Mucosa of descending colon (tissue), 3 donors: ENCODE measurements at regions not wholly inside any gene's neighbourhood (a gene's known extent, or its start where the extent isn't known, plus 50 kb on each side); places are given as distances from the start of the nearest gene placed in this dataset.
A peak's percentile ranks its signal among the peaks of the same experiment; 100 is the strongest.

Experiments
- ATAC-seq: fragments of 200-7000 bp; cut with Tn5 transposase; one replicate; pipeline ENCODE4 v1.9.1; 2020; ENCODE audit warnings: mild to moderate bottlenecking, moderate library complexity
- DNase-seq, 3 donors: peaks; one replicate each; pipeline ENCODE4 v3.0.0-alpha.2; 2020
- H3K36me3 ChIP-seq: fragments of 200-600 bp; one replicate; pipeline ENCODE4 v1.8.0; 2021; ENCODE audit warnings: low read depth, mild to moderate bottlenecking
- H3K4me1 ChIP-seq: fragments of 200-600 bp; one replicate; pipeline ENCODE4 v1.8.0; 2021; ENCODE audit warnings: low read depth, mild to moderate bottlenecking
- H3K4me3 ChIP-seq: fragments of 200-600 bp; one replicate; pipeline ENCODE4 v1.8.0; 2021; ENCODE audit warnings: mild to moderate bottlenecking
- H3K9me3 ChIP-seq: fragments of 200-600 bp; one replicate; pipeline ENCODE4 v1.8.0; 2021; ENCODE audit warnings: mild to moderate bottlenecking
- CTCF ChIP-seq: fragments of 200-600 bp; IDR thresholded peaks from one replicate; pipeline ENCODE4 v1.8.0; 2022; ENCODE audit warnings: antibody characterized with exemption, mild to moderate bottlenecking
- intact Hi-C, 2 donors: fragments of 100-400 bp; cut with DNase I in 1 of 2; cut with micrococcal nuclease in 1 of 2; formaldehyde crosslinking; loops; one replicate each; pipeline versions ENCODE4 v1.11.0 to v1.11.1; 2022; cut with DNase I, micrococcal nuclease
- donor health status: DM: no; HTN: no; CAD: no; lungs with moderate emphysema.
- donor health status: DM: no; HTN: no; CAD: no.
- donor health status: DM: no; HTN: yes; CAD: no.

DNA sequence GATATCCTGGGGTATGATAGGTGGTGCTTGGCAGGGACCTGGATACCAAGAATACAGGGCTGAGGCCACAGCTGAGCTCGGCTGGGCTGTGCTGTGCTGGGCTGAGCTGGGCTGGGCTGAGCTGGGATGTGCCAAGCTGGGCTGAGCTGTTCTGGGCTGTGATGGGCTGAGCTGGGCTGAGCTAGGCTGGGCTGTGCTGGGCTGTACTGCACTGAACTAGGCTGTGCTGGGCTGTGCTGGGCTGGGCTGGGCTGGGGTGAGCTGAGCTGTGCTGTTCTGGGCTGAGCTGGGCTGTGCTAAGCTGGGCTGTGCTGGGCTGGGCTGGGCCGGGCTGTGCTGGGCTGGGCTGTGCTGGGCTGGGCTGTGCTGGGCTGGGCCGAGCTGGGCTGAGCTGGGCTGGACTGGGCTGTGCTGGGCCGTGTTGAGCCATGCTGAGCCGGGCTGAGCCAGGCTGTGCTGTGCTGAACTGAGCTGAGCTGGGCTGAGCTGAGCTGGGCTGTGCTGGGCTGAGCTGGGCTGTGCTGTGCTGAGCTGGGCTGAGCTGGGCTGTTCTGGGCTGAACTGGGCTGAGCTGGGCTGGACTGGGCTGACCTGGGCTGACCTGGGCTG is 94.7 kb upstream of the ACTRT2 start:
- Histone ChIP-seq H3K4me1 (no peaks in the 10 kb centered on the region), H3K9me3 (no peaks in the 10 kb centered on the region), H3K36me3 (no peaks in the 10 kb centered on the region), H3K4me3 (no peak overlapping the region)
- DNase-seq = no peak
- intact Hi-C loops = no loop called here
- ATAC-seq = peak; percentile 27
- no peak for TF ChIP-seq CTCF

- DNase-seq = no peak
- intact Hi-C loops = no loop called here
- Histone ChIP-seq H3K36me3 (no peaks in the 10 kb centered on the region), H3K9me3 (no peaks in the 10 kb centered on the region), H3K4me1 (no peaks in the 10 kb centered on the region), H3K4me3 (no peak overlapping the region)
- no peak for TF ChIP-seq CTCF
- ATAC-seq = no peak
These were observed 93.6 kb upstream of the ACTRT2 start for GRCh38 chr1:2927393-2928360.

GRCh38 chr1:2928366-2929325 is 92.6 kb upstream of the ACTRT2 start:
- intact Hi-C loops = no loop called here
- Histone ChIP-seq H3K9me3 (no peaks in the 10 kb centered on the region), H3K4me1 (no peaks in the 10 kb centered on the region), H3K4me3 (no peak overlapping the region), H3K36me3 (no peaks in the 10 kb centered on the region)
- TF ChIP-seq CTCF = no peak
- ATAC-seq (no peak), DNase-seq (no peak)

GRCh38 chr1:2929335-2929734 is 91.9 kb upstream of the ACTRT2 start:
- no peaks in the 10 kb centered on the region for H3K9me3 ChIP-seq
- no peaks in the 10 kb centered on the region for H3K4me1 ChIP-seq
- no peak overlapping the region for H3K4me3 ChIP-seq
- no peaks in the 10 kb centered on the region for H3K36me3 ChIP-seq
- no peak for DNase-seq
- intact Hi-C loops = no loop called here
- TF ChIP-seq CTCF = no peak
- no peak for ATAC-seq

DNA sequence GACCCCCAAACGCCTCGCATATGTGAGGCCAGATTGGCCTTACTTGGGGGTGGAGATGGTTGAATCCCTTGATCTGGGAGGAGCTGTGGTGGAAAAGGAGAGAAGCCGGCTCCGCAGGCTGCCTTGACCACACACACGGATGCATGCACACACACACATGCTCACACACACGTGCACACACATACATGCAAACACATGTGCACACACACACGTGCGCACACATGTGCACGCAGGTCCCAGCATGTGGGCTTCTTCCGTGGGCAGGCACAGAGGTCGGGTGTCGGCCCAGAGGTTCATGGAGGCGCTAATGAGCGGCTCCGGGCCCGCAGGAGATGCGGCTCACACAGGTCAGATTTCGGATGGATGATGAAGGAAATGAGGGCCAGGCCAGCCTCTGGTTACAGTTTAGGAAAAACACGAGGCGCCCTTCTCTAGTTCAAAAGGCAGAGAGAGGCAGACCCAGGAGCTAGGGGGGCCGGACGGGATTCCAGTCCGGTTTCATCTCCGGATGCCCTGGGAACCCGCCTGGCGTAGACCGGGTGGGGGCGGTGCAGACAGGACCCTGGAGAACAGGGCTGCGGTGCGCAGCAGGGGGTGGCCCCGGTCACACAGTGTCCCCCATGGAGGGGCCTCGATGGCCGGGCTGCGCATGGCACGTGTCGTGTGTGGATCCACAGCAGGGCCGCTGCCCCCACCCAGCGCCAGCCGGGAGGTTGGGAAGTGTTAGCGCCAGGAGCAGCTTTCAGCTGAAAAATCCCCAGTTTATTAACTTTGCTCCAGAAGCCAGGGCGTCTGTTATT is 91.1 kb upstream of the ACTRT2 start:
- Histone ChIP-seq H3K9me3 (no peaks in the 10 kb centered on the region), H3K36me3 (no peaks in the 10 kb centered on the region), H3K4me3 (no peak overlapping the region), H3K4me1 (no peaks in the 10 kb centered on the region)
- intact Hi-C loops = no loop called here
- TF ChIP-seq CTCF = no peak
- ATAC-seq (no peak), DNase-seq (no peak)
